ENCODE measurements at regions not wholly inside any gene's neighbourhood (a gene's known extent, or its start where the extent isn't known, plus 50 kb on each side); places are given as distances from the start of the nearest gene placed in this dataset.

GRCh38 chr2:200089756-200090109, 134.4 kb downstream of the MAIP1 start:
- DNase-seq (ENCODE audit: extremely low spot score) = no peak
- POLR2A ChIA-PET = no interaction called here
- TF ChIP-seq CTCF (IDR thresholded peaks at IDR 0.05; ENCODE audit: control extremely low read depth, extremely low read depth, low read depth, missing control alignments) = no peak
- CTCF ChIA-PET = interaction anchor here (1.2 kb wide), 1 partner anchor 66 kb away, joined by 3 read pairs; no protein-coding TSS in a partner anchor

- ChIA-PET POLR2A (no interaction called here), CTCF (interaction anchor here (1.2 kb wide), 1 partner anchor 65 kb away, joined by 3 read pairs; no protein-coding TSS in a partner anchor)
- no peak for TF ChIP-seq CTCF (IDR thresholded peaks at IDR 0.05; ENCODE audit: control extremely low read depth, extremely low read depth, low read depth, missing control alignments)
- DNase-seq (ENCODE audit: extremely low spot score) = no peak
Observed at GRCh38 chr2:200090683-200091082, 135.3 kb downstream of the MAIP1 start.

- CTCF ChIA-PET = interaction anchor here (1.2 kb wide), 1 partner anchor 64 kb away, joined by 3 read pairs; no protein-coding TSS in a partner anchor
- TF ChIP-seq CTCF (IDR thresholded peaks at IDR 0.05; ENCODE audit: control extremely low read depth, extremely low read depth, low read depth, missing control alignments) = no peak
- DNase-seq (ENCODE audit: extremely low spot score) = no peak
- POLR2A ChIA-PET = no interaction called here
Observed at GRCh38 chr2:200091126-200091525, 135.7 kb downstream of the MAIP1 start.

- no peak for DNase-seq (ENCODE audit: extremely low spot score)
- ChIA-PET POLR2A (no interaction called here), CTCF (no interaction called here)
- no peak for TF ChIP-seq CTCF (IDR thresholded peaks at IDR 0.05; ENCODE audit: control extremely low read depth, extremely low read depth, low read depth, missing control alignments)
Observed at GRCh38 chr2:200092235-200092634, 136.9 kb downstream of the MAIP1 start.

- ChIA-PET POLR2A (no interaction called here), CTCF (no interaction called here)
- no peak for TF ChIP-seq CTCF (IDR thresholded peaks at IDR 0.05; ENCODE audit: control extremely low read depth, extremely low read depth, low read depth, missing control alignments)
- no peak for DNase-seq (ENCODE audit: extremely low spot score)
Observed at GRCh38 chr2:200095436-200095835, 140.1 kb downstream of the MAIP1 start.

GRCh38 chr2:200099256-200099655, 143.9 kb downstream of the MAIP1 start:
- ChIA-PET POLR2A (no interaction called here), CTCF (interaction anchor here (0.8 kb wide), 1 partner anchor 18 kb away, joined by 3 read pairs; no protein-coding TSS in a partner anchor)
- no peak for TF ChIP-seq CTCF (IDR thresholded peaks at IDR 0.05; ENCODE audit: control extremely low read depth, extremely low read depth, low read depth, missing control alignments)
- DNase-seq (ENCODE audit: extremely low spot score) = no peak

GRCh38 chr2:200100027-200100426, 144.6 kb downstream of the MAIP1 start:
- ChIA-PET CTCF (no interaction called here), POLR2A (no interaction called here)
- no peak for TF ChIP-seq CTCF (IDR thresholded peaks at IDR 0.05; ENCODE audit: control extremely low read depth, extremely low read depth, low read depth, missing control alignments)
- no peak for DNase-seq (ENCODE audit: extremely low spot score)

Measured in GM10248 (cell line).